Ecto neural progenitor cell (in vitro differentiated cells): ENCODE measurements at regions not wholly inside any gene's neighbourhood (a gene's known extent, or its start where the extent isn't known, plus 50 kb on each side); places are given as distances from the start of the nearest gene placed in this dataset.
"Not testable (repeated sequence)": the region's sequence is repeated elsewhere in the genome, so short reads cannot be mapped to it uniquely, and the experiment has no call there.

Source experiments
- DNase-seq: peaks from one replicate; pipeline ENCODE4 v3.0.0-alpha.2; 2018; ENCODE audit warnings: low spot score

GRCh38 chr12:89880690-89881350 is 172.2 kb upstream of the ATP2B1 start:
- DNase-seq = no peak

GRCh38 chr12:89879766-89880165 is 171.1 kb upstream of the ATP2B1 start:
- DNase-seq = no peak

- no peak for DNase-seq
These were observed 170.3 kb upstream of the ATP2B1 start for GRCh38 chr12:89878950-89879349.

DNA sequence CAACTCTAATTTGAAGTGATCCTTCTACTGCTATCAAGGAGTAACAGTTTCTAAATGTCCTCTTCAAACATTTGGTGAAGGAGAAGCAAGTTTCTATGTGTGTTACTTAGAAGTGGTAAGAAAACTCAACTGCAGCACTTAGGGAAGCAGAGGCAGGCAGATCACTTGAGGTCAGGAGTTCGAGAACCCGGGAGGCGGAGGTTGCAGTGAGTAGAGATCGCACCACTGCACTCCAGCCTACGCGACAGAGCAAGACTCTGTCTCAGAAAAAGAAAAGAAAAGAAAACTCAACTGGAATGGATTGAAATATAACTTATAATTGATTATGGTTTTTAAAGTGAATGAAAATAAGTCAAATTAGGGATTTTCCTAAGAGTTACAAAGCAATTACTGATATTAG is 169.7 kb upstream of the ATP2B1 start:
- no peak for DNase-seq

GRCh38 chr12:89877671-89878070 is 169.0 kb upstream of the ATP2B1 start:
- no peak for DNase-seq

DNA sequence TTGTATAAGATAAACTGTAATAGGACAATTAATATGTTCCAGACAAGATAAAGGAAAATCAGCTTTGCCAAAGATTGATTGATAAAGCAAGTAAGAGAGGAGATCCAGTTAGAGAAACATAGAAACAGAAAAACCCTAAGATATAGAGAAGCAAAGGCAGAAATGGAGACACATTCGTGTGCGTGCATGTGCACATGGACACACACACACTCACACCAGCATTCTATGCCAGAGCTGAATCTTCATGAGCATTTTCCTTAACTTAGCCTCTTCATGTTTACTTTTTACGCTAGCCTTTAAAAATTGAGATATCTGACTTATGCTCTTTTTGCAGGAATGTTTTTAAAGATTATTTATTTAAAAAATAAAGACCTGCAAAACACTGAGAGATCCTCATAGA is 168.5 kb upstream of the ATP2B1 start:
- DNase-seq = no peak

GRCh38 chr12:89875809-89876208 is 167.2 kb upstream of the ATP2B1 start:
- no peak for DNase-seq

- no peak for DNase-seq
These were observed 166.6 kb upstream of the ATP2B1 start for GRCh38 chr12:89875225-89875624.

DNA sequence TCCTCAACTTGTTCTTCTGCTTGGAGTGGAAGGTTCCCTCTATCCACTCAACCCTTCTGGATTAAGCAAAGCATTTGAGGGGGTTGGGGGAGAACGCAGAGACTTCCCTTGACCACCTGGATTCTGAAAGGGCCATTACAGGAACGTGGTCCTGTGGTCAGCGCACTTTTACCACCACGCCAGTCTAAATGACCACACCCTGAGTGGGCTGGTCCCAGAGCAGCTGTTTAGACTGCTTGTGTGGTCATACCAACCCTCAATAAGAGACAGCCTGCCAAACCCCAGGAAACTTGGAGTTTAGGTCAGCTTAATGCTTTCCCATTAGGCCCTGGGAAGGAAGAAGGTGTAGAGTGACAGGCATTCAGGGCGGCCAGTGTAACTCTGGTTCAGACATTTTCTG is 165.5 kb upstream of the ATP2B1 start:
- DNase-seq = no peak

GRCh38 chr12:89873745-89874144 is 165.1 kb upstream of the ATP2B1 start:
- DNase-seq = no peak

DNA sequence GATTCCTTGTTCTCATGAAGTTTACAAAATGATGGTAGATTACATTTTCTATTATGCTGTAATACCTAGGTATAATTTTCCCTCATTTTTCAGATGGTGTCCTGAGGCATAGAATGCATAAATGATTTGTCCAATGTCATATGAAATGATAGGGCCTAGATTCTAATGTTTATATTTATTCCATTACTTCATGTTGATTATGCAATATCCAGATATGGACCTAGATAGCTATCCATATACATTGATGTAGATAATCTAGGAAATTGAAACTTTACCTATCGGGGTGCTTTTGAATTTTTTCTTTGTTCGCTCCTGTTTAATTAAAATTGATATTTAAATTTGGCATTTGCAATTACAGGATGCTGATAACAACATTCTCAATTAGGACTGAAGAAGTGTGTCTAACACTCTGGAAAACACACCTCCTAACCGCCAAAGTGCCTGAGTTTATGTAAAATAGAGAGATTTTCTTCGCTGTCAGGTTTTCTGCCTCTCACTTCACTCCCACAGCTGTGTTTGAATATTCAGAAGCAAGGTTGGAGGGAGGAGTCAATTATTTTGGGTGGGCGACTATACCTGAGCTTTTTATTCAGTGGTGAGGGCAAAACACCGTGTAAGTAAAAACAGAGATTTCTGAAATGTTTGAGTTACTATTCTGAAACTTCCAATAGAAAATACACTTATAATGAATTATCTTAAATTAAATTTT is 164.4 kb upstream of the ATP2B1 start:
- no peak for DNase-seq

- DNase-seq = no peak
These were observed 162.0 kb upstream of the ATP2B1 start for GRCh38 chr12:89870413-89871184.

GRCh38 chr12:89867611-89868010 is 159.0 kb upstream of the ATP2B1 start:
- DNase-seq = not testable (repeated sequence)

GRCh38 chr12:89864411-89864810 is 155.8 kb upstream of the ATP2B1 start:
- no peak for DNase-seq

GRCh38 chr12:89863968-89864367 is 155.3 kb upstream of the ATP2B1 start:
- DNase-seq = no peak

GRCh38 chr12:89863493-89863938 is 154.9 kb upstream of the ATP2B1 start:
- no peak for DNase-seq

DNA sequence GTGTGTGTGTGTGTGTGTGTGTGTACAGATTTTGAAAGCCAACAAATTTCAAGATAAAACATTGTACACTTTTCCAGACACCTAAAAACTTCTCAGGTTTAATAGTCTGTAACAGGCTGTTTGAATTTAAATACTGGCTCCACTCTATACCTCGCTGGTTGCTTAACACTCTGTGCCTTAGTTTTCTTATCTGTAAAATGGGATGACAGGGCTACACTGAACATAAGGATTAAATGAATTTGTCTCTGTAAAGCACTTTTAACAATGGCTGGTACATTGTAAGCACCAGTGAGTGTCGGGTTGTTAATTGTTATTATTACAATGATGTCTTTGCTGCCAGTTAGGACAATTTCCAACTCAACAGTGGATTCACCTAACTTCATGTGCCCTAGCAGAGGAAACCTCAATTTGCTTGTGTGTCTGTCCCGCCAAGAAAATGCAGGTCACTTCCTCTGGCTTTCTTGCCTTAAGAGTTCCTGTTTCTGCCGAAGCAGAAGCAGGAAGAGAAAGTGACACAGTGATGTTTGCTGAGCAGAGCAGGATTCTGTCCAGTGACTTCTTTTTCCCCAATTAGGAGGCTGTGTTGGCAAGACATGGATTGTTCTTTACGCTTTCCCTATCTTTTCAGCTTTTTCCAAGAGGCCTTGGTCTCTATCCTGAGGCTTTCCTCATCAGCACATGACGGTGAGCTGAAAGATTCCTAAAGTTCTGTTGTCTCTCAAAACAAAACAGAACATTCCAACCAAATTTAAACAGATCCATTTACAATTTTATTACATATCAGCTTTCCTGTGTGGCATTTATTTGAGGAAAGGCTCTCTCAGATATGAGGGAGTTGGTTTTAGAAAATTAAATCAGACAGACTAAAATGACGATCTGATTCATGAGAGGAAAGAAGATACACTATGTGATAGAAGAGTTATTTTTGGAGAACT is 154.1 kb upstream of the ATP2B1 start:
- no peak for DNase-seq

- DNase-seq = no peak
These were observed 152.4 kb upstream of the ATP2B1 start for GRCh38 chr12:89861086-89861485.

GRCh38 chr12:89859508-89860220 is 151.0 kb upstream of the ATP2B1 start:
- DNase-seq = no peak

DNA sequence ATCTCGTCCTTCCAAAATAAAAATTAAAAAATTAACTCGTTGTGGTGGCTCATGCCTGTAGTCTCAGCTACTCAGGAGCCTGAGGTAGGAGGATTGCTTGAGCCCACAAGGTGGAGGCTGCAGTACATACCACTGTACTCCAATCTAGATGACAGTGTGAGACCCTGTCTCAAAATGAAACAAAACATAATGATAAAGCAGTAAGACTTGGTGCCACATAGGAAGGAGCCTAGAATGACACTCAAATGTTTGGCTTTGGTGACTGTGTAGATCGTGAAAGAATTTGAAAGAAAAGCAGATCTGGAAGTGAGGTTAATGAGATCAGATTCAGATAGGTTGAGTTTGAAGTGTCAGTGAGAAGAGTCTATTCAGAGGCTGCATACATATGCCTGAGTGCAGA is 150.1 kb upstream of the ATP2B1 start:
- no peak for DNase-seq

DNA sequence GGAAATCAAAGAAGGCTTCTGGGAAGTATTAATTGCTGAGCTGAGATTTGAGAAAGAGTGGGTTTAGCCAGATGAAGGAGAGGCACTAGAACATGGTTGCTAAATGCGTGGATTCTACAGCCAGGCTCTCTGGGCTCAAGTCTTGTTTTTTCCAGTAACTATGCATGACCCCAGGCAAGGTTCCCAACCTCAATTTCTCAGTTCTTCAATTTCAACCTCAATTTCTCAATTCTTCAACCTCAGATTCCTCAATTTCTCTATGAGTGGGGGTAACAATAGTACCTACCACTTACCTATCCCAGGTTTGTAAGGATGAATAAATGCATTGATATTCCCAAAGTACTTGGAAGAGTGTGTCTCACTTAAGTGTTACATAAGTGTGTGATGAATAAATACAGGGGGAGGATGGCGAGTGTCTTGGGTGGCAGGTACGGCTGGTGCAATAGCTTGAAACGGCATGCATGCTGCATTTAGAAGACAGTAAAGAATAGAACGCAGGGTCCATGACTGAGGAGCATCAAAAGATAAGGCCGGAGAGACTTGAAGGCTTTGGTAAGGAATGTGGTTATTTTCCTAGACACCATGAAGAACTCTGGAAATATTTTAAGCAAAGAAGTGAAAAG is 149.1 kb upstream of the ATP2B1 start:
- DNase-seq = no peak
